WTC11 (cell line): ENCODE measurements at regions not wholly inside any gene's neighbourhood (a gene's known extent, or its start where the extent isn't known, plus 50 kb on each side); places are given as distances from the start of the nearest gene placed in this dataset.

Source experiments
- ATAC-seq: fragments of 200-7000 bp; cut with Tn5 transposase; 2 replicates; pipeline ENCODE4 v1.10.0; 2021; ENCODE audit warnings: mild to moderate bottlenecking, moderate library complexity
- CTCF ChIA-PET: fragments of 300-600 bp; sonication (Branson Sonifier 250); formaldehyde crosslinking; loops from one replicate; lab custom pipeline; 2021; ENCODE audit warnings: antibody characterized with exemption; lab: Charles Lee
- POLR2A ChIA-PET: fragments of 350-600 bp; sonication (Branson Sonifier 250); formaldehyde crosslinking; loops from one replicate; lab custom pipeline; 2021; ENCODE audit warnings: antibody characterized with exemption; lab: Charles Lee
- DNase-seq: peaks from one replicate; pipeline ENCODE4 v3.0.0; 2021; ENCODE audit warnings: low spot score
- H3K27ac Mint-ChIP-seq: 2 replicates; pipeline ENCODE4 v1.8.0; 2021; ENCODE audit warnings: mixed read lengths
- H3K27me3 Mint-ChIP-seq: 2 replicates; pipeline ENCODE4 v1.8.0; 2021; ENCODE audit warnings: low read depth, mild to moderate bottlenecking, moderate library complexity, mixed read lengths
- H3K36me3 Mint-ChIP-seq: 2 replicates; pipeline ENCODE4 v1.8.0; 2021; ENCODE audit warnings: mixed read lengths
- H3K4me1 Mint-ChIP-seq: 2 replicates; pipeline ENCODE4 v1.8.0; 2022; ENCODE audit warnings: mixed read lengths
- H3K4me3 Mint-ChIP-seq: 2 replicates; pipeline ENCODE4 v1.8.0; 2021; ENCODE audit warnings: mild to moderate bottlenecking, moderate library complexity, mixed read lengths
- H3K9me3 Mint-ChIP-seq: 2 replicates; pipeline ENCODE4 v1.8.0; 2021; ENCODE audit warnings: mixed read lengths
- ATF1 ChIP-seq: sonication (generic); formaldehyde crosslinking; IDR thresholded peaks from 2 replicates; pipeline ENCODE4 v1.8.1; 2023; ENCODE audit warnings: mild to moderate bottlenecking, moderate library complexity, missing genetic modification reagents
- ATF2 ChIP-seq: sonication (generic); formaldehyde crosslinking; IDR thresholded peaks from 2 replicates; pipeline ENCODE4 v1.8.1; 2022; ENCODE audit warnings: low read depth, missing genetic modification reagents, borderline replicate concordance
- ATF3 ChIP-seq: sonication (generic); formaldehyde crosslinking; conservative IDR thresholded peaks from 2 replicates; pipeline ENCODE4 v1.8.1; 2022; ENCODE audit warnings: mild to moderate bottlenecking, missing genetic modification reagents
- ATF6 ChIP-seq: sonication (generic); formaldehyde crosslinking; IDR thresholded peaks from 2 replicates; pipeline ENCODE4 v1.8.1; 2023; ENCODE audit warnings: mild to moderate bottlenecking, missing genetic modification reagents
- CREB1 ChIP-seq: sonication (generic); formaldehyde crosslinking; IDR thresholded peaks from 2 replicates; pipeline ENCODE4 v1.8.0; 2023; ENCODE audit warnings: mild to moderate bottlenecking, missing genetic modification reagents
- ELF4 ChIP-seq: sonication (generic); formaldehyde crosslinking; IDR thresholded peaks from 2 replicates; pipeline ENCODE4 v1.8.1; 2022; ENCODE audit warnings: low read depth, mild to moderate bottlenecking, moderate library complexity, missing genetic modification reagents
- ESRRA ChIP-seq: sonication (generic); formaldehyde crosslinking; IDR thresholded peaks from 2 replicates; pipeline ENCODE4 v1.8.1; 2022; ENCODE audit warnings: mild to moderate bottlenecking, missing genetic modification reagents, borderline replicate concordance
- FOXJ3 ChIP-seq: sonication (generic); formaldehyde crosslinking; IDR thresholded peaks from 2 replicates; pipeline ENCODE4 v1.9.0; 2021; ENCODE audit warnings: missing genetic modification reagents, mild to moderate bottlenecking, borderline replicate concordance
- HMGA2 ChIP-seq: fragments of 250-450 bp; sonication (Bioruptor Pico); IDR thresholded peaks from 2 replicates; pipeline ENCODE4 v1.4.0; 2021; ENCODE audit warnings: mild to moderate bottlenecking, moderate library complexity
- HMGXB4 ChIP-seq: sonication (generic); formaldehyde crosslinking; IDR thresholded peaks from 2 replicates; pipeline ENCODE4 v1.8.1; 2023; ENCODE audit warnings: mild to moderate bottlenecking, moderate library complexity, missing genetic modification reagents
- IRF2 ChIP-seq: sonication (generic); formaldehyde crosslinking; IDR thresholded peaks from 2 replicates; pipeline ENCODE4 v1.8.0; 2022; ENCODE audit warnings: low read depth, missing genetic modification reagents, borderline replicate concordance
- JUN ChIP-seq: sonication (generic); formaldehyde crosslinking; IDR thresholded peaks from 2 replicates; pipeline ENCODE4 v1.8.0; 2023; ENCODE audit warnings: mild to moderate bottlenecking, missing genetic modification reagents
- NR1H2 ChIP-seq: sonication (generic); formaldehyde crosslinking; IDR thresholded peaks from 2 replicates; pipeline ENCODE4 v1.9.0; 2021; ENCODE audit warnings: mild to moderate bottlenecking, moderate library complexity, missing genetic modification reagents
- OVOL2 ChIP-seq: fragments of 250-450 bp; sonication (Bioruptor Pico); IDR thresholded peaks from 2 replicates; pipeline ENCODE4 v1.9.0; 2021; ENCODE audit warnings: mild to moderate bottlenecking, borderline replicate concordance
- RELA ChIP-seq: sonication (generic); formaldehyde crosslinking; IDR thresholded peaks from 2 replicates; pipeline ENCODE4 v1.8.1; 2022; ENCODE audit warnings: missing genetic modification reagents, mild to moderate bottlenecking, borderline replicate concordance
- SOX15 ChIP-seq: fragments of 250-450 bp; sonication (Bioruptor Pico); IDR thresholded peaks from 2 replicates; pipeline ENCODE4 v1.9.0; 2021; ENCODE audit warnings: mild to moderate bottlenecking
- SP1 ChIP-seq: sonication (generic); formaldehyde crosslinking; conservative IDR thresholded peaks from 2 replicates; pipeline ENCODE4 v1.8.1; 2022; ENCODE audit warnings: missing genetic modification reagents
- TEAD1 ChIP-seq: sonication (generic); formaldehyde crosslinking; IDR thresholded peaks from 2 replicates; pipeline ENCODE4 v1.8.0; 2022; ENCODE audit warnings: mild to moderate bottlenecking, missing genetic modification reagents
- USF2 ChIP-seq: sonication (generic); formaldehyde crosslinking; IDR thresholded peaks from 2 replicates; pipeline ENCODE4 v1.8.1; 2023; ENCODE audit warnings: mild to moderate bottlenecking, missing genetic modification reagents, moderate library complexity
- ZNF219 ChIP-seq: sonication (generic); formaldehyde crosslinking; IDR thresholded peaks from 2 replicates; pipeline ENCODE4 v1.8.0; 2023; ENCODE audit warnings: missing genetic modification reagents, mild to moderate bottlenecking, borderline replicate concordance
- ZNF396 ChIP-seq: fragments of 250-450 bp; sonication (Bioruptor Pico); IDR thresholded peaks from 2 replicates; pipeline ENCODE4 v1.8.0; 2021; ENCODE audit warnings: mild to moderate bottlenecking, moderate library complexity, borderline replicate concordance
- TF ChIP-seq, protein P1 (sequence below): sonication (generic); formaldehyde crosslinking; IDR thresholded peaks from 2 replicates; pipeline ENCODE4 v1.8.0; 2022; ENCODE audit warnings: missing genetic modification reagents
- TF ChIP-seq, protein P2 (sequence below): sonication (generic); formaldehyde crosslinking; IDR thresholded peaks from 2 replicates; pipeline ENCODE4 v1.8.1; 2022; ENCODE audit warnings: mild to moderate bottlenecking, moderate library complexity, missing genetic modification reagents
- TF ChIP-seq, protein P3 (sequence below): sonication (generic); formaldehyde crosslinking; IDR thresholded peaks from 2 replicates; pipeline ENCODE4 v1.8.0; 2023; ENCODE audit warnings: mild to moderate bottlenecking, missing genetic modification reagents

- no peak for TF ChIP-seq ESRRA (CRISPR knock-in tag)
- no peak for TF ChIP-seq ELF4 (CRISPR knock-in tag)
- TF ChIP-seq IRF2 (CRISPR knock-in tag) = no peak
- no peak for TF ChIP-seq USF2 (CRISPR knock-in tag)
Observed at GRCh38 chr2:55105456-55105855, 55.2 kb upstream of the RTN4 start (continued).

GRCh38 chr2:55103046-55103445 is 52.8 kb upstream of the RTN4 start:
- CTCF ChIA-PET = no interaction called here
- Mint-ChIP-seq H3K9me3 (no peaks in the 10 kb centered on the region), H3K27me3 (no peaks in the 10 kb centered on the region), H3K4me3 (no peak overlapping the region), H3K36me3 (no peaks in the 10 kb centered on the region), H3K4me1 (peaks cover 3% of the 10 kb centered on the region; the same call in 1 of the 2 replicates), H3K27ac (no peak overlapping the region)
- POLR2A ChIA-PET = no interaction called here
- ATAC-seq = no peak
- DNase-seq = no peak
- TF ChIP-seq ATF1 (CRISPR knock-in tag) (no peak), ATF3 (CRISPR knock-in tag) (no peak), SP1 (no peak), HMGXB4 (CRISPR knock-in tag) (no peak), FOXJ3 (no peak), ATF2 (CRISPR knock-in tag) (no peak), TEAD1 (CRISPR knock-in tag) (no peak), SOX15 (CRISPR knock-in tag) (no peak), JUN (CRISPR knock-in tag) (no peak), CREB1 (no peak), ZNF396 (CRISPR knock-in tag) (no peak), ATF6 (no peak), RELA (CRISPR knock-in tag) (no peak), NR1H2 (CRISPR knock-in tag) (no peak), OVOL2 (CRISPR knock-in tag) (no peak), HMGA2 (CRISPR knock-in tag) (no peak), ZNF219 (CRISPR knock-in tag) (no peak)
- TF ChIP-seq, protein P1, sequence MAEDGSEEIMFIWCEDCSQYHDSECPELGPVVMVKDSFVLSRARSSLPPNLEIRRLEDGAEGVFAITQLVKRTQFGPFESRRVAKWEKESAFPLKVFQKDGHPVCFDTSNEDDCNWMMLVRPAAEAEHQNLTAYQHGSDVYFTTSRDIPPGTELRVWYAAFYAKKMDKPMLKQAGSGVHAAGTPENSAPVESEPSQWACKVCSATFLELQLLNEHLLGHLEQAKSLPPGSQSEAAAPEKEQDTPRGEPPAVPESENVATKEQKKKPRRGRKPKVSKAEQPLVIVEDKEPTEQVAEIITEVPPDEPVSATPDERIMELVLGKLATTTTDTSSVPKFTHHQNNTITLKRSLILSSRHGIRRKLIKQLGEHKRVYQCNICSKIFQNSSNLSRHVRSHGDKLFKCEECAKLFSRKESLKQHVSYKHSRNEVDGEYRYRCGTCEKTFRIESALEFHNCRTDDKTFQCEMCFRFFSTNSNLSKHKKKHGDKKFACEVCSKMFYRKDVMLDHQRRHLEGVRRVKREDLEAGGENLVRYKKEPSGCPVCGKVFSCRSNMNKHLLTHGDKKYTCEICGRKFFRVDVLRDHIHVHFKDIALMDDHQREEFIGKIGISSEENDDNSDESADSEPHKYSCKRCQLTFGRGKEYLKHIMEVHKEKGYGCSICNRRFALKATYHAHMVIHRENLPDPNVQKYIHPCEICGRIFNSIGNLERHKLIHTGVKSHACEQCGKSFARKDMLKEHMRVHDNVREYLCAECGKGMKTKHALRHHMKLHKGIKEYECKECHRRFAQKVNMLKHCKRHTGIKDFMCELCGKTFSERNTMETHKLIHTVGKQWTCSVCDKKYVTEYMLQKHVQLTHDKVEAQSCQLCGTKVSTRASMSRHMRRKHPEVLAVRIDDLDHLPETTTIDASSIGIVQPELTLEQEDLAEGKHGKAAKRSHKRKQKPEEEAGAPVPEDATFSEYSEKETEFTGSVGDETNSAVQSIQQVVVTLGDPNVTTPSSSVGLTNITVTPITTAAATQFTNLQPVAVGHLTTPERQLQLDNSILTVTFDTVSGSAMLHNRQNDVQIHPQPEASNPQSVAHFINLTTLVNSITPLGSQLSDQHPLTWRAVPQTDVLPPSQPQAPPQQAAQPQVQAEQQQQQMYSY (CRISPR knock-in tag) = no peak
- TF ChIP-seq, protein P2, sequence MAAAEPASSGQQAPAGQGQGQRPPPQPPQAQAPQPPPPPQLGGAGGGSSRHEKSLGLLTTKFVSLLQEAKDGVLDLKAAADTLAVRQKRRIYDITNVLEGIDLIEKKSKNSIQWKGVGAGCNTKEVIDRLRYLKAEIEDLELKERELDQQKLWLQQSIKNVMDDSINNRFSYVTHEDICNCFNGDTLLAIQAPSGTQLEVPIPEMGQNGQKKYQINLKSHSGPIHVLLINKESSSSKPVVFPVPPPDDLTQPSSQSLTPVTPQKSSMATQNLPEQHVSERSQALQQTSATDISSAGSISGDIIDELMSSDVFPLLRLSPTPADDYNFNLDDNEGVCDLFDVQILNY (CRISPR knock-in tag) = no peak
- TF ChIP-seq, protein P3, sequence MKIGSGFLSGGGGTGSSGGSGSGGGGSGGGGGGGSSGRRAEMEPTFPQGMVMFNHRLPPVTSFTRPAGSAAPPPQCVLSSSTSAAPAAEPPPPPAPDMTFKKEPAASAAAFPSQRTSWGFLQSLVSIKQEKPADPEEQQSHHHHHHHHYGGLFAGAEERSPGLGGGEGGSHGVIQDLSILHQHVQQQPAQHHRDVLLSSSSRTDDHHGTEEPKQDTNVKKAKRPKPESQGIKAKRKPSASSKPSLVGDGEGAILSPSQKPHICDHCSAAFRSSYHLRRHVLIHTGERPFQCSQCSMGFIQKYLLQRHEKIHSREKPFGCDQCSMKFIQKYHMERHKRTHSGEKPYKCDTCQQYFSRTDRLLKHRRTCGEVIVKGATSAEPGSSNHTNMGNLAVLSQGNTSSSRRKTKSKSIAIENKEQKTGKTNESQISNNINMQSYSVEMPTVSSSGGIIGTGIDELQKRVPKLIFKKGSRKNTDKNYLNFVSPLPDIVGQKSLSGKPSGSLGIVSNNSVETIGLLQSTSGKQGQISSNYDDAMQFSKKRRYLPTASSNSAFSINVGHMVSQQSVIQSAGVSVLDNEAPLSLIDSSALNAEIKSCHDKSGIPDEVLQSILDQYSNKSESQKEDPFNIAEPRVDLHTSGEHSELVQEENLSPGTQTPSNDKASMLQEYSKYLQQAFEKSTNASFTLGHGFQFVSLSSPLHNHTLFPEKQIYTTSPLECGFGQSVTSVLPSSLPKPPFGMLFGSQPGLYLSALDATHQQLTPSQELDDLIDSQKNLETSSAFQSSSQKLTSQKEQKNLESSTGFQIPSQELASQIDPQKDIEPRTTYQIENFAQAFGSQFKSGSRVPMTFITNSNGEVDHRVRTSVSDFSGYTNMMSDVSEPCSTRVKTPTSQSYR (CRISPR knock-in tag) = no peak
